HG03457 (cell line): ENCODE measurements at regions not wholly inside any gene's neighbourhood (a gene's known extent, or its start where the extent isn't known, plus 50 kb on each side); places are given as distances from the start of the nearest gene placed in this dataset.

Experiments used
- ATAC-seq: cut with Tn5 transposase; IDR thresholded peaks from one replicate; pipeline ENCODE4 v1.9.1; 2021; ENCODE audit warnings: moderate number of reproducible peaks; ENCODE audit not compliant: unreplicated experiment

DNA sequence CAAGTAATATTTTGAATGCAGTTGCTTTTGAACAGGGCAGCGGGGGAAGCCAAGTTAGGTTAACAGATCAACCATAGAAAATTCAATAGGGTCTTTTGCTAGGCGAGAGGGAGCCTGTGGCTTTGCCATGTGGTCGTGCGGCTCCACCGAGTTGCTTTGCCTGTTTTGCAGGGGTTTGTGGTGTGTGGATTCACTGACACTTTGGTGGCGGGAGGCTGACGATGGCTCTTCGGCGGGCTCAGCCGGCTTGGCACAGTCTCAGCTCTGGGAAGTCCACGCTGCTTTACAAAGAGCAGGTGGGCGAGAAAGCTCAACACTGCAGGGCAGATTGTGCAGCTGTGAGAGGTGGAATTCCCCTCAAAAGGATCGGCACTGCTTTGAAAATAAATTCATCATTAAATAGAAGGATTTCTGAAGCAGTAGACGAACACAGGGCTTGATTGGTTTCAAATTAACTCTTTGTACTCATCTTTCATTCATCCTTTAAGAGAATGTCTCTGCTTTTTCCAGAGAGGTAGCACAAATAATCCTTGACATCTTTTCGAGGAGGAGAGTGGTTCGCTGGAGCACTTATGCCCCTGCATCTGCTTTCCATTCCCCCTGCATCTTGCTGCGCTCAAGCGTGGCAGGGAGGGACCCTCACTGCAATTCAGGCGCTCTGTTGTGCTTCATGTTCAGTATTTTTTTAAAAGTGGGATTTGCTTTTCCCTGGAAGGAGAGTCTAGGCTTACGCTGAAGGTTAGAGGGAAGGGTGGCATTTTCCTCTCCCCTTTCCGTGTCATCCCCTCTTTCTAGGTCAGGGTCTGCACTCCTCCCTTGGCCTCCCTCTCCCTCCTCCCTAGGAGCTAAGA lies 201.8 kb upstream of the LEF1 start:
- ATAC-seq: no peak

DNA sequence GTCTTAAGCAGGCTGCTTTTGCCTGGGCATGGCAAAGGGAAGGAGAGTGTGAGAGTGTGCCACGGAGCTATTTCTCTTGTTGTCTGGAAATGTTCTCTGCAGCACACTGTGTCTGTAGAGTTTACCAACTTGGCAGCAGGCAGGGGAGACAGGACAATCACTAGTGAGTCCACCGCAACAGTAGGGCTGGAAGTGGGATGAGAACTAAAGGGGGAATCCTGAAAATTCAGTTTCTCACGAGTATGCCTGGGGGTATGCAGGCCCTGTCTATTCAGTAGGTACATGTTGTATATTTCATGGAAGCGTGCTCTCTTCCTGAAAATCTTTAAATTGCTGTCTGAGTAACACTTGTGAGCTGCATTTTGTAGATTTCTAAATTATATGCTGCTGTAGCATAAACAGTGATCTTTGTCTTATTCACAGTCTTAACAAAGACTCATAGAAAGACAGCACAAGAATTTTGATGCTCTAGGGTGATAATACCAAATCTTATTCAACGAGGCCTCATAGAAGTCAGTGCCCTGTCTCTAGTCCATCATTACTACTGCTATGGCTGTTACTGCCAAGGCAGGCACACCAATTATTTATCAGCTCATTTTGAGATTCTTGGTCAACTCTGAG lies 200.4 kb upstream of the LEF1 start:
- ATAC-seq: no peak

DNA sequence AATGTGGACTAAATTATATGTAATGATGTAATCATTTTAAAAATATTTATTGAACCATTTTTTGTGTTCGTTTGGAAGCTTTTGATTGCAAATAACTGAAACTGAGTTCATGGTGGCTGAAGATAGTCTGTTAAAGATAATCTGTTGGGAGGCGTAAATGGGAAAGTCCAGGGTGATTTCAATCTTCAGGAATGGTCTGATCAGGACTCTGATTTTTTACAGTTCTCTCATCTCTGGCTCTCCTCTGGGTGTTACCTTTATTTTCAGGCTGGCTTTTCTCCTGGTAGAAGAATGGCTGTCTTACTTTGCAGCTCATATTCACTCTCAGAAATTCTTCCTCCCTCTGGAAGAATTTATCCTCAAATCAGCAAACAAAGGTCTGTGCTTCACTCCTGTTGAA lies 199.0 kb upstream of the LEF1 start:
- no peak for ATAC-seq

DNA sequence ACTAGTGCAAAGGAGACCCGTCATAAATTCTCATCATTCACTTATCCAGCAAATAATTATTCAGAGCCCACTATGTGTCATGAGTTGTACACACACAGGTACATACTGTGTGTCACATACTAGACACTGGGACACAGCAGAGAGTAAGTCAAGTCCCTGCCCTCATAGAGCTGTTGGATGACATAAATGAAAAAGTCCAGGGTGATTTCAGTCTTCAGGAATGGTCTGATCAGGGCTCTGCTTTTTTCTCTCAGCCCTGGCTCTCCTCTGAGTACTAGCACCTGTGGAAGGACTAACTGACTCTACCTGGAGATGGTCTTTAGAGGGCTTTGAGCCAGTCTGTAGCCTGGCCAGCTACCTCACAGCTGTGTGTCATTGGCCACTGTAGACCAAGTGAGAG lies 198.0 kb upstream of the LEF1 start:
- no peak for ATAC-seq

DNA sequence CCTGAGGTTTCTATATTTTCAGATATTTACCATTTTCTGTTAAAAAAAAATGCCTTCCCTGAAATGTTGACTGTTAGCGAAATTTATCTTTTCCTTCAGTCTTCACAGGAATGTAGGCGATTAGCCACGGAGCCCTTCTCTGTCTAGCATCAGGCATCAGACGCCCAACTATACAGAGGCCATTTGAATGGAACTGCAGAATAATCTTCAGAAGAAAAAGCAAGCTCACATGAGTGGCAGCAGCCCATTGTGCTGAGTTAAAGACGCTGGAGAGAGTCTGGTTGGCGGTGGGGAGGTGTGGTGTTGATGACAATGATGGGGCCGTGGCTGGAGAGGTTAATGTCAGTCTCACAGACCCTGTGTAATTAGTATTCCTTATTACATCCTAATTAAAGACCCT lies 196.8 kb upstream of the LEF1 start:
- no peak for ATAC-seq

DNA sequence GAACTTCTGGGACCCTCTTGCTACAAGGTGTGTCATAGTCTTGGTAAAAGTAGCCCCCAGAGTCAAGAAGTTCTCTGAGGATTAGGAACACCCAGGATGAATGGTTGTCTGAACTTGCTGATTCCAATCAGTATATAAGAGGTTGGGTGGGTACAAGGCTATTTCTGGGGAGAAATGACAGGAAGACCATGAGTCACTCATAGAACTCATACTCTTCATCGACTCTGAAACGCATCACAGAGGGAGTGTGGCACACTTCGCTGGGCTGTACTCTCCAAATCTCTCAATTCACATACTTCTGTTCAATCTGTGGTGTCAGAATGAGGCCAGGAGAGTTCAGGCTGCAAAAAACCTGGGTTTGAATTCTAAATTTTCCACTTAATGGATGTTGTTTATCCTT lies 193.2 kb upstream of the LEF1 start:
- ATAC-seq: no peak

DNA sequence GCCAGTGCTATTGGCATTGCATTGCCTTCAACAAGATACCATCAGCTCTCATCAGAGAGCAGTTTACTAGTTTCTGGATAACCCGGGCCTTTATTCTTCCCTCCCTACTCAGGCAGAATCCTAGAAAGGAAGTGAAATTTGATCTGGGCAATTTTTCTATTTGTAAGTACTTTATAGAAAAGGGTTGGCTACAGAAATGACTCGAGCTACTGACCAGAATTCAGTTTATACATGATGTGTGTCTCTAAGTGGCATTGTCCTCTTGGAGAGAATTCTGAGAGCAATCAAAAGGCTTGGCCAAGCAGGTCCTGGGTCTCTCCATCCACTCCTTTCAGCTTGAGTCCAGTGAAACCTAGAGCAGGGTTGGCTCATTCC lies 192.7 kb upstream of the LEF1 start:
- ATAC-seq: no peak

DNA sequence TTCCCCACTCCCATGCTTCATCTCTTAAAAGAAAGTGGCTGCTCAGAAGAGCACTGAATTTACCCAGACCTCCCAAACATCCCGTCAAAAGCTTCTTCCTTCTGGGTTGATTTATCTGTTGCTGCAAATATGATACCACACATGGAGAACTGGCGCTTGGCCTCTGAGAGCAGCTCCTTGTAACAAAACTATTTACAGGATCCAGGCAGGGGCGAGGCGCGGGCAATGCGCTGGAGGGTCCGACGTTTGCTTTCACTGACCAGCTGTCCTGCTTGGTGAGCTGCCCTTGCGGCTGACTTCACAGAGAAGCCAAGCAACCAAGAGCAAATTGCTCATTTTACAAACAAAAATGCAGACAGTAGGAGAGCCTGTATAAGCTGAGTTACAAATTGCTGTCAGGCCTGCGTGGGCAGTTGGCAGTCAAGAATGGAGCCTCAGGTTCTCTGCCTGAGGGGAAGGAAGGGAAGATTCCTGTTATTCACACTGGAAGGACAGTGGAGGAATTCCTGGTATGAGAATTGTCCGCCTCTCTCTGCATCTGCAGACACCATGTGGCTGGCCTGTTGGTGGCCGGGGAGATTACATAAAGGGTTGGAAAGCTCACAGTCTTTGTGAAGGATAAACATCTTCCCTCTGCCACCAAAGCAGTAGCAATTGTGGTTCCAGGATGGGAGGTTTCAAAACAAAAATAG lies 192.2 kb upstream of the LEF1 start:
- ATAC-seq: no peak

DNA sequence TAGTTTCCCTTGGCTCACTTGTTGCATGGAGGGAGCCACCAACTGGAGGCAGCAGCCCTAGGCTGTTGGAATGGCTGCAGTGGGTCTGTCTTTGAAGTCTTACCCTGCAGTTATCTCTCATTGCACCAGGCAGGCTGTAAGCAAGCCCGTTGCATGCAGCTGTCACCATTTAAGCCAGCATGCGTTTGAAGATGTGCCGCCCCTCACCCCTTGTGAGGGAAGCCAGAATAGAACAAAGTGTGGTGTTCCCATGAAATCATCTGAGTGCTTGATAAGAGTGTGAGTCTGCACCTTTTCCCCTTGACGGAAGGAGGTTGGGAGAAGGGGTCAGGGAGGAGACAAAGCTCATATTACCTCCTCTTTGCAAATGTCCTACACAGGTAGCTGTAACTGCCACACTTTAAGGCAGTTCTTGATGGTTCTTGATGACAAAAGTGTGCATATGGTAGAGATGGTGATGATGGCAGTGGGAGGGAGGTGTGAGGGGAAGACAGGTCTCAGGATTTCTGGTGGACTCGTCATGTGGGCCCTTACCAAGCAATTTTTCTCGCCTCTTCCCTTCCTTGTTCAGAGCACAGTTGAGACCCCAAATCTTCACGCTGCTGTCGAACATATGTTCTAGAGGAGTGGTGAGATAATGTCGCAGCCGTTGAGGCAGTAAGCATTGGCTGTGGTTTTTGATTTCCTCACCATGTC lies 191.4 kb upstream of the LEF1 start:
- no peak for ATAC-seq

DNA sequence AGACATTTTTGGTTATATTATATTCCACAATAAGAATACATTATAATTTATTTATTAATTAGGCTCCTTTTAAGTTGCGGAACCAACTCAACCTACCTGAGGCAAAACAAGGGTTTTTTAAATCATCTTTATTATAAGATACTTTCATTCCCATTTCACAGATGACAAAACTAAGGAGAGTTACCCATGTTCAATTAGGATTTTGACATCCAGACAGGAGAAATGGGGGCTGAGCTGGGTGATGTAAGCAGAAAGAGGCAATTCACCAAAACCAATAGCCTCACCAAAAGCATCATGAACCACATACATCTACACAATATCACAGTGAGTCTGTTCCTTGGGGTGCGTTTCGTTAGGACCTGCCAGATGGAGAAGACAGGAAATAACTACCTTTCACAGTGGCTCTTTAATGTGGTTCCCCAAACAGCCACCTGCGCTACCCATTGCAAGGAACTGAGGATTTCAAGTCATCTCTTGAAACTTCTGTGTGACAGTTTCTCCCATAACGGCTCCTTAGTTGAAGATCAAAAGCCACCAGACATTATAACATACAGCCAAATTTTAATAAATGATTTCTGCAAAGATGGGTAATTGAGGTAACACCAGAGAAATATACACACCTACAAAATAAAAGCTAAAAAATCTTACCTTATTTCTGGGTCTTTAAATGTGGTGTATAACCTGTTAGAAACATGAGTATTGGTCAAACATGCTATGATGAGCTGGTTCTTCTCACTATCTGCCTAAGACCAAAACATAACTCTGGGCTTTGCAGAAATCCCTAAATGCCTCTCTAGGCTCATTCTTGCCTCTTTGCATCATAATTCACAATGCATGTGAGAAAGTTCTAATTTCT lies 190.6 kb upstream of the LEF1 start:
- no peak for ATAC-seq

DNA sequence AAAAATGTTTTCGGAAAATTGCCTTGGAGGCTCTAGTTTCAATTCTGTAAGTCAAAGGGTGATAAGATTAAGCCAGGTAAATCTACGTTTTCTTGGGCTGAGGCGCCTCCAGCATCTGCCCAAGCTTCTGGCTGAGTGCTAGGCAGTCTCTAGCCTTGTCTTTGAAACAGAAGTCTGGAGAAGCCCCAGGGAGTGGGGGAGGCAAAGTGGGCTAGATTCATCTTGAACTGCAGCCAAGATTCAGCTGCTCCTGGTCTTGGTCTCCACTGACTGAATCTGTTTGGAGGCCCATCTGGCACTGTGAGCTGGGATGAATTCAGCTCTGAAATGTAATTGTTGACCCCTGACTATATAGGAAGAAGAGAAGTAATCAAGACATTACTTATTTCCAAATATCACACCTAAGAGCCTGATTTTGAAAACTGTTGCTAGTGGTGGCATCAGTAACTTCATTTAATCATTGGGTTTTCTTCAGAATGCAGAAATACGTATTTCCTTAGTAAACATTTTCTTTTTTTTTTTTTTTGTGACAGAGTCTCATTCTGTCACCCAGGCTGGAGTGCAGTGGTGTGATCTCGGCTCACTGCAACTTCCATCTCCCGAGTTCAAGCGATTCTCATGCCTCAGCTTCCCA lies 187.3 kb upstream of the LEF1 start:
- ATAC-seq: no peak

DNA sequence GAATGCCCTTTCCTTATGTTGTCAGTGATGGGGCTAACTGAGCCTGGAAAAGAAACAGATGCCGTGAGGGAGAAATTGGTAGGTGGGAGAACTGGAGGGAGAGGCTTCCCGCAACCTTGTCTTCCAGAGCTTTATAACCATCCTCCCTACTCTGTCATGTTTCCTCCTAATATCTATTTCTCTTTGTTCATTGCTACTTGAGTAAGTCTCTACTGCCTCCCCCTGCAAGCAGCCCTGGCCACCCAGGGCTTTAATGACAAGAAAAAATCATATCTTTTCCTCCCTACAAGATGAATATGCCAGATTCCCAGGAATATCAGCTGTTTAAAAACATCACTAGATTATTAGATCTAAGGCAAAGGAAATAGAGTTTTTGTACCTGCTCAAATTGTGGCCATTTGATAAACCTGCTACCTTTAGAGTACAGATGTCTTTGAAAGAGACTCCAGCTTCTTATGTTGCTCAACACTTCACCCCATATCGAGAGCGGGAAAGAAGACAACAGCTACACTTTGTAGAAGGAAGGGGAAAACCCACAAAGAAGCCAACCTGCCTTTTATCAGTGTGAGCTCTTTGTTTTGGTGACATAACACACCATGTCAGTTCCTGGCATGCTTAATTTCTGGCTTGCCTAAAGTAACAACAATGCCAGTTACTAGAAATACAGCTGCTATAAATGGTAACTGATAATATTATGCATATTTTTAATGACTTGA lies 186.6 kb upstream of the LEF1 start:
- no peak for ATAC-seq

DNA sequence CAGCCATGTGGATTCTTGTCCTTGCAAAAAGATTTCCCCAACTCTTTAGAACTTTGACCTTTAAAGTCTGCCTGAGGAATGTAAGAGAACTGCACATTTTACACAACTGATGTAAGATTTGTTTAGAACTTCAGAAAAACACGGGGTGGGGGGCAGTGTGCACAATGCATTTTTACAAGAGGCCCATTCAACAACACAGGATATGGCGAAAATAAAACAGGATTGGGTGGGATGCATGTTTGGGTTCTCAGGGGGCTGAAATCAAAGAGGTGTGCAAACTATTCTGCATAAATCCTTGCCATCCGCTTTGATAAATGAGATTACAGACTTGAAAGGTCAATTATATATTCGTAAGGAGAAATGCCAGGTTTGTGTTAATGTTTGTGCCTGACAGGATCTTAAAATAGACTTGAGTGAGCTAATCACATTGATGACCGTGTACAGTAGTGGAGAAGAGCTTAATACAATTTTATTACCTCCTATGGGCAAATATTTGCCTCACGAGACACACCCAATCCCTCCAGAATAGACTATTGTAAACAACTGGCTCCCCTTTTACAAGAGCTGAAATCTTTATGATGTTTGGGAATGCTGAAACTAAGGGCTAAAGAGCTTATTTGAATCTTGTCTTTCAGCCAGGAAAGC lies 184.1 kb upstream of the LEF1 start:
- ATAC-seq: no peak

DNA sequence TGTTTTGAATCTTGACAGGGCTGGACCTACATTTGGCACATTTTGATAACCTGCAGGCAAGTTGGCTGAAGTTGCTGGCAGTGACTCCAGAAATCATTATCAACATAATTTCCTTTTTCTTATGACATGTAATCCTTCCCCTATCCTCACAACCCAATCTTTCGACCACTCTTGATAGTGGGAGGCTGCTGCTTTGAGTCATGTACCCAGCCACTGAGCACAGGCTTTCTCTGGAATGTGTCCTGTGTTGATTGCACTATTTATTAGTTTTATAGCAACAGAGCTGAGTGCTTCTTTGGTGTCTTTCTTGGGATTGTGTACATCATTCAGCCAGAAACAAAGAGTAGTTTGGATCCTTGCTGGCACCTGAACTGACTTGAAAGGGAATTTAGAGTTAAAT lies 183.1 kb upstream of the LEF1 start:
- ATAC-seq: no peak

DNA sequence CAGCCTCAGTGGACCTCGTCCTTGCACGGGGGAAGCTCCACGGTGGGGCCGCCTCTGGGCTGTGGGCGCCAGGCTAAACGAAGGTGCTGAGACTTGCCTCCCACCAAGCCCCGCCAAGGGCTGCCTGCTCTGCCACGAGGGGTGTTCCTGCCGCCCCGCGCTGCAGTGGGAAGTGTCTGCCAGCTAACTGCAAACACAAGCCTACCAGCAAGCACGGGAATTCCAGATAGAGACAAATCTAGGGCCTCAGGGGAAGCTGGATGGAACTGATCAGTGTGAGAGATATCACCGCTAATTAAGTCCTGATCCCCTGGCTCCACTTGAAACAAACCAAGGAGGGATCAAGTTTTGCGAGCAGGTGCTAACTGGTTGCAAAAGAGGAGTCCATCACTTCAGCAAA lies 181.6 kb upstream of the LEF1 start:
- ATAC-seq: no peak

DNA sequence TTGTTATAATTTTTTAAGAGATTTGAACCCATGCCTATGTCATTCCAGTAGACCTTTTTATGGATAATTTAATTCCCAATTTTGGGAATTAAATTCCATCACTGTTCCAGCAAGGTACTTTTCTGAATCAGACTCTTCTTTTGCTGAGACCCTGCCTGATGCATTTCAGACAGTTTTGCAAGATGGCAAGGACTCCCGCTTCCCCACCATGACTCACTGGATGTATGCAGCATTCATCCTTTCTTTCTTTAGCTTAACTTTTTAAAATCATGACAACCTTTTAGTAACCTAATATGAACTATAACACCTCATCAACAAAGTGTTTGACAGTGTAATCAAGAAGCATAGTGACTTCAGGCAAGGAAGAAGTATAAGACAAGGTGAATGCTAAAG lies 178.1 kb upstream of the LEF1 start:
- ATAC-seq: no peak

DNA sequence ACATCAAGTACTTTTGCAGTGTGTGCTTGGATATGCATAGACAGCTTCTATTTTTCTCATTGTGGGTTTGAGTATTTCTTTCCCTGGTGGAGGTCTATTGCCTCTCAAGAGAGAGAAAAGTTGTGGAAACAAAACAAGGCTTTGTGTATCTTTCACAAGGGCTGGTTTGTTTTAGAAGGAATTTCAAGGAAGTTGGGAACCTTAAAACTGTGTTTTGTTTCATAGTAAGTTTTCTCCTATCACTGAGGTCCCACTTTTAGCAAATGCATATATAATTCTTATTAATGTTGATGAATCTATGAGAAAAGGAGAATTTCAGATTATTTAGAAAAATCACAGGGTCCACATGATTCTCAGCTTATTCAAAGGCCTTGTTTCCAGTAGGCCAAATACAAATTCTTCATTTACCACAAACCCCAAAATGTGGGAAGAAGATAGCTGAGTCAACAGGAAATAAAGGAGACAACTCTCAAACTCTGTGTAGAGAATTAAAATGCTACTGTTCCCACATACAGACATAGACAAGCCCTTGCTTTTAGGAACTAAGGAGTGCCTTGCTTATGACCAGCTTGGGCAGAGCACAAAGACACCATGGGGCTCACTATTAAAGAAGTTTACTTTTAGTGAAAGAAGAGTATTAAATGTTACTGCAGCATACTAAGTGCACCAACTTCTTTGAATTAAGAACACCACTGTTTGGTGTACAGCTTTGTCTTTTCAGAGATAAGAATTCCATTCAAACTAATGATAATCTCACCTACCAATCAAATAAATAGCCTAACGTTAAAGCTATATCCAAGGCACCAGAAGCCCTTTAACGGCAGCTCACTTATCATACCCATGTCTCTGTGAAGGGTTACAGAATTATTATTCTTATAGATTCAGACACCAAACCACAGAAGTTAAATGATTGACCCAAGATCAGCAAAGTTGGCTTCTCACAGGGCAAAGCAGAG lies 177.4 kb upstream of the LEF1 start:
- no peak for ATAC-seq
